Stomach (tissue), 8 donors: ENCODE measurements at regions not wholly inside any gene's neighbourhood (a gene's known extent, or its start where the extent isn't known, plus 50 kb on each side); places are given as distances from the start of the nearest gene placed in this dataset.

Experiments used
- DNase-seq, 2 donors: peaks; one replicate each; pipeline versions ENCODE4 v3.0.0 to v3.0.0-alpha.2; 2013 to 2019
- H3K27ac ChIP-seq, 5 donors: fragments of 200-600 bp in 4 of 5; sonication (generic) in 4 of 5; one replicate each; pipeline ENCODE4 v1.5.1; 2013 to 2019; ENCODE audit warnings: mild to moderate bottlenecking in 1 of 5, moderate library complexity in 1 of 5
- H3K27me3 ChIP-seq, 3 donors: fragments of 200-600 bp; sonication (generic); one replicate each; pipeline ENCODE4 v1.5.1; 2017 to 2019; ENCODE audit warnings: mixed run types in 1 of 3
- H3K36me3 ChIP-seq, 4 donors: fragments of 200-600 bp; sonication (generic); 1 replicate in 3 of 4; 2 replicates in 1 of 4; pipeline ENCODE4 v1.5.1; 2016 to 2019
- H3K4me1 ChIP-seq, 4 donors: fragments of 200-600 bp; sonication (generic); one replicate each; pipeline ENCODE4 v1.5.1; 2016 to 2019
- H3K4me3 ChIP-seq, 4 donors: fragments of 200-600 bp; sonication (generic) in 3 of 4; one replicate each; pipeline ENCODE4 v1.5.1; 2016 to 2019; ENCODE audit warnings: mild to moderate bottlenecking in 1 of 4
- H3K9me3 ChIP-seq, 4 donors: fragments of 200-600 bp; sonication (generic); one replicate each; pipeline ENCODE4 v1.5.1; 2016 to 2019
- CTCF ChIP-seq, 7 experiments: fragments of 450-650 bp in 4 of 7; fragments of 200-600 bp in 3 of 7; sonication (generic) in 3 of 7; IDR thresholded peaks; one replicate each; pipeline ENCODE4 v1.5.1; 2016 to 2019; ENCODE audit warnings: antibody characterized with exemption in 7 of 7, control low read depth in 2 of 7, mild to moderate bottlenecking in 1 of 7
- EP300 ChIP-seq: sonication (generic); formaldehyde crosslinking; IDR thresholded peaks from one replicate; pipeline ENCODE4 v1.6.1; 2017; ENCODE audit warnings: antibody characterized with exemption
- POLR2A ChIP-seq, 4 donors: fragments of 450-650 bp; IDR thresholded peaks; one replicate each; pipeline ENCODE4 v1.6.1; 2016; ENCODE audit warnings: antibody characterized with exemption in 4 of 4, control low read depth in 2 of 4, mild to moderate bottlenecking in 1 of 4, moderate library complexity in 1 of 4
- POLR2AphosphoS5 ChIP-seq, 3 donors: sonication (generic); formaldehyde crosslinking; IDR thresholded peaks; one replicate each; pipeline ENCODE4 v1.6.1; 2016; ENCODE audit warnings: antibody characterized with exemption in 3 of 3
- WGBS, 5 donors: extraction: QIAGEN DNeasy Blood & Tissue Kit in 3 of 5; methylation state at CpG; one replicate each; pipeline versions ENCODE4 v1.1.5 to v1.1.7; 2013 to 2018; 5-methylcytosine and 5-hydroxymethylcytosine counted together
- intact Hi-C: fragments of 100-400 bp; cut with DNase I; formaldehyde crosslinking; loops from one replicate; pipeline ENCODE4 v1.15.1; 2023; ENCODE audit warnings: low total_unique reads
- donor health status: healthy with polysubstance abuse.
- donor health status: Bipolar disorder and iron deficiency.
- donor health status: healthy.

GRCh38 chr6:95186710-95187109 is 390.6 kb upstream of the MANEA start:
- no peaks in the 10 kb centered on the region for H3K4me1 ChIP-seq
- H3K9me3 ChIP-seq, result no peaks in the 10 kb centered on the region
- H3K36me3 ChIP-seq, result no peaks in the 10 kb centered on the region
- DNase-seq, result no peak
- H3K27me3 ChIP-seq, result no peaks in the 10 kb centered on the region
- no peak overlapping the region for H3K4me3 ChIP-seq
- intact Hi-C loops, result no loop called here
- 73 to 89% (median 78%) methylated on average over 1 of the region's 1 CpG for WGBS, 5 donors
- TF ChIP-seq POLR2AphosphoS5 (IDR thresholded peaks at IDR 0.05), result no peak
- no peak for TF ChIP-seq CTCF (IDR thresholded peaks at IDR 0.05)
- no peak for TF ChIP-seq POLR2A (IDR thresholded peaks at IDR 0.05)
- TF ChIP-seq EP300, result no peak
- H3K27ac ChIP-seq, result no peak overlapping the region

GRCh38 chr6:95197590-95197989 is 379.7 kb upstream of the MANEA start:
- TF ChIP-seq CTCF (IDR thresholded peaks at IDR 0.05), result no peak
- no peak for TF ChIP-seq POLR2A (IDR thresholded peaks at IDR 0.05)
- no peak for TF ChIP-seq EP300
- no peak for TF ChIP-seq POLR2AphosphoS5 (IDR thresholded peaks at IDR 0.05)
- 80 to 88% (median 85%) methylated on average over 3 of the region's 3 CpGs for WGBS, 5 donors
- intact Hi-C loops, result no loop called here
- H3K9me3 ChIP-seq, result no peaks in the 10 kb centered on the region
- no peaks in the 10 kb centered on the region for H3K27me3 ChIP-seq
- no peak overlapping the region for H3K4me3 ChIP-seq
- H3K4me1 ChIP-seq, result no peaks in the 10 kb centered on the region
- no peak for DNase-seq
- no peak overlapping the region for H3K27ac ChIP-seq
- no peaks in the 10 kb centered on the region for H3K36me3 ChIP-seq

- intact Hi-C loops, result no loop called here
- no peaks in the 10 kb centered on the region for H3K36me3 ChIP-seq
- H3K9me3 ChIP-seq, result no peaks in the 10 kb centered on the region
- H3K27ac ChIP-seq, result no peak overlapping the region
- no peak for TF ChIP-seq POLR2A (IDR thresholded peaks at IDR 0.05)
- peak in 3 of 7 experiments; percentile 20 to 38 (median 27) for TF ChIP-seq CTCF (IDR thresholded peaks at IDR 0.05)
- no peak for TF ChIP-seq EP300
- no peaks in the 10 kb centered on the region for H3K27me3 ChIP-seq
- WGBS, 5 donors, result 30 to 50% (median 40%) methylated on average over 2 of the region's 2 CpGs
- H3K4me1 ChIP-seq, result no peaks in the 10 kb centered on the region
- no peak overlapping the region for H3K4me3 ChIP-seq
- peak in 1 of 2 donors; percentile 49 for DNase-seq
Observed at GRCh38 chr6:95203153-95203754, 374.1 kb upstream of the MANEA start.

- Histone ChIP-seq H3K36me3 (no peaks in the 10 kb centered on the region), H3K27ac (no peak overlapping the region), H3K4me1 (no peaks in the 10 kb centered on the region), H3K4me3 (no peak overlapping the region), H3K9me3 (no peaks in the 10 kb centered on the region), H3K27me3 (no peaks in the 10 kb centered on the region)
- intact Hi-C loops, result no loop called here
- 68 to 91% (median 78%) methylated on average over 2 of the region's 2 CpGs for WGBS, 5 donors
- DNase-seq, result no peak
- TF ChIP-seq CTCF (IDR thresholded peaks at IDR 0.05), result no peak
- TF ChIP-seq POLR2A (IDR thresholded peaks at IDR 0.05), result no peak
- no peak for TF ChIP-seq EP300
Observed at GRCh38 chr6:95204178-95204577, 373.2 kb upstream of the MANEA start.
